Testis (tissue), 2 donors: ENCODE measurements at regions not wholly inside any gene's neighbourhood (a gene's known extent, or its start where the extent isn't known, plus 50 kb on each side); places are given as distances from the start of the nearest gene placed in this dataset.

Experiments used
- DNase-seq: peaks from one replicate; pipeline ENCODE4 v3.0.0-alpha.2; 2019
- H3K27ac ChIP-seq, 2 donors: fragments of 200-600 bp; sonication (generic); one replicate each; pipeline ENCODE4 v1.5.1; 2019
- H3K27me3 ChIP-seq: fragments of 200-600 bp; sonication (generic); one replicate; pipeline ENCODE4 v1.5.1; 2019
- H3K36me3 ChIP-seq: fragments of 200-600 bp; sonication (generic); one replicate; pipeline ENCODE4 v1.5.1; 2017; ENCODE audit warnings: low read depth; ENCODE audit errors: missing control alignments
- H3K4me1 ChIP-seq: fragments of 200-600 bp; sonication (generic); one replicate; pipeline ENCODE4 v1.5.1; 2019
- H3K4me3 ChIP-seq, 2 donors: fragments of 200-600 bp; sonication (generic); one replicate each; pipeline ENCODE4 v1.5.1; 2017 to 2019
- H3K9me3 ChIP-seq: fragments of 200-600 bp; sonication (generic); one replicate; pipeline ENCODE4 v1.5.1; 2017
- CTCF ChIP-seq, 3 experiments: fragments of 450-650 bp in 2 of 3; fragments of 200-600 bp in 1 of 3; sonication (generic) in 1 of 3; IDR thresholded peaks; one replicate each; pipeline ENCODE4 v1.5.1; 2016 to 2019; ENCODE audit warnings: antibody characterized with exemption in 3 of 3, mild to moderate bottlenecking in 2 of 3, moderate library complexity in 1 of 3
- POLR2A ChIP-seq: fragments of 450-650 bp; IDR thresholded peaks from one replicate; pipeline ENCODE4 v1.6.1; 2017; ENCODE audit warnings: antibody characterized with exemption, mild to moderate bottlenecking, moderate library complexity
- WGBS, 2 donors: methylation state at CpG; one replicate each; pipeline ENCODE4 v1.1.5; 2018; 5-methylcytosine and 5-hydroxymethylcytosine counted together
- intact Hi-C: fragments of 100-400 bp; cut with DNase I; formaldehyde crosslinking; loops from one replicate; pipeline ENCODE4 v1.15.1; 2023; ENCODE audit warnings: low total_unique reads

GRCh38 chr3:64303881-64304280 lies 78.6 kb upstream of the PRICKLE2 start:
- H3K4me1 ChIP-seq = peaks cover 8% of the 10 kb centered on the region
- WGBS, 2 donors = 90 to 94% methylated on average over 6 of the region's 6 CpGs
- no peak for TF ChIP-seq POLR2A
- no peak for TF ChIP-seq CTCF (IDR thresholded peaks at IDR 0.05)
- intact Hi-C loops = no loop called here
- DNase-seq = no peak
- no peaks in the 10 kb centered on the region for H3K27me3 ChIP-seq
- no peak overlapping the region for H3K4me3 ChIP-seq
- H3K27ac ChIP-seq = no peak overlapping the region
- H3K36me3 ChIP-seq = no peaks in the 10 kb centered on the region
- H3K9me3 ChIP-seq = no peaks in the 10 kb centered on the region

GRCh38 chr3:64303401-64303800 lies 78.1 kb upstream of the PRICKLE2 start:
- H3K4me1 ChIP-seq = peaks cover 8% of the 10 kb centered on the region

GRCh38 chr3:64301476-64301875 lies 76.2 kb upstream of the PRICKLE2 start:
- intact Hi-C loops = no loop called here
- WGBS, 2 donors = 68 to 91% methylated on average over 2 of the region's 2 CpGs
- TF ChIP-seq POLR2A (no peak), CTCF (IDR thresholded peaks at IDR 0.05) (no peak)
- no peaks in the 10 kb centered on the region for H3K27me3 ChIP-seq
- DNase-seq = no peak
- no peak overlapping the region for H3K27ac ChIP-seq
- no peak overlapping the region for H3K4me3 ChIP-seq
- no peaks in the 10 kb centered on the region for H3K36me3 ChIP-seq
- peaks cover 5% of the 10 kb centered on the region for H3K4me1 ChIP-seq
- no peaks in the 10 kb centered on the region for H3K9me3 ChIP-seq

More at GRCh38 chr3:64303401-64303800, 78.1 kb upstream of the PRICKLE2 start:
- intact Hi-C loops = no loop called here
- DNase-seq = no peak
- Histone ChIP-seq H3K4me3 (no peak overlapping the region), H3K27me3 (no peaks in the 10 kb centered on the region), H3K27ac (no peak overlapping the region), H3K9me3 (no peaks in the 10 kb centered on the region), H3K36me3 (no peaks in the 10 kb centered on the region)
- 92 to 96% methylated on average over 5 to 6 of the region's 6 CpGs for WGBS, 2 donors
- TF ChIP-seq CTCF (IDR thresholded peaks at IDR 0.05) (no peak), POLR2A (no peak)

GRCh38 chr3:64300790-64301423 lies 75.6 kb upstream of the PRICKLE2 start:
- no peak for DNase-seq
- H3K27ac ChIP-seq = no peak overlapping the region
- no peak for TF ChIP-seq POLR2A
- TF ChIP-seq CTCF (IDR thresholded peaks at IDR 0.05) = no peak
- intact Hi-C loops = no loop called here
- no peaks in the 10 kb centered on the region for H3K27me3 ChIP-seq
- H3K4me3 ChIP-seq = no peak overlapping the region
- no peaks in the 10 kb centered on the region for H3K36me3 ChIP-seq
- peaks cover 4% of the 10 kb centered on the region for H3K4me1 ChIP-seq
- H3K9me3 ChIP-seq = no peaks in the 10 kb centered on the region
- WGBS, 2 donors = 56 to 69% methylated on average over 1 of the region's 1 CpG

- Histone ChIP-seq H3K4me1 (no peaks in the 10 kb centered on the region), H3K36me3 (no peaks in the 10 kb centered on the region), H3K27me3 (no peaks in the 10 kb centered on the region), H3K27ac (no peak overlapping the region), H3K4me3 (no peak overlapping the region), H3K9me3 (no peaks in the 10 kb centered on the region)
- DNase-seq = no peak
- TF ChIP-seq CTCF (IDR thresholded peaks at IDR 0.05) (no peak), POLR2A (no peak)
- intact Hi-C loops = no loop called here
- WGBS, 2 donors = 95 to 100% methylated on average over 1 of the region's 1 CpG
Measured at GRCh38 chr3:64299206-64299605, 73.9 kb upstream of the PRICKLE2 start.
